Body of pancreas (tissue), 4 donors: ENCODE measurements at regions not wholly inside any gene's neighbourhood (a gene's known extent, or its start where the extent isn't known, plus 50 kb on each side); places are given as distances from the start of the nearest gene placed in this dataset.

Source experiments
- ATAC-seq: fragments of 150-250 bp; one replicate; pipeline ENCODE4 v1.9.1; 2016
- DNase-seq, 4 donors: peaks; one replicate each; pipeline ENCODE4 v3.0.0-alpha.2; 2019
- H3K27ac ChIP-seq, 4 donors: fragments of 200-600 bp; sonication (generic); 1 replicate in 3 of 4; 2 replicates in 1 of 4; pipeline versions ENCODE4 v1.5.1 to v1.6.1; 2016 to 2019; ENCODE audit warnings: mild to moderate bottlenecking in 1 of 4, mixed read lengths in 1 of 4, moderate library complexity in 1 of 4
- H3K27me3 ChIP-seq, 2 donors: fragments of 200-600 bp; sonication (generic); one replicate each; pipeline ENCODE4 v1.6.0; 2016; ENCODE audit warnings: mild to moderate bottlenecking in 1 of 2
- H3K36me3 ChIP-seq, 2 donors: fragments of 200-600 bp; sonication (generic); replicated peaks in 1 of 2; 2 replicates each; pipeline ENCODE4 v1.5.1; 2016; ENCODE audit warnings: low read depth in 2 of 2; ENCODE audit not compliant: insufficient read depth in 1 of 2
- H3K4me1 ChIP-seq: fragments of 200-600 bp; sonication (generic); one replicate; pipeline ENCODE4 v1.6.0; 2016
- H3K4me3 ChIP-seq, 2 donors: fragments of 200-600 bp; sonication (generic); 1 replicate in 1 of 2; 2 replicates in 1 of 2; pipeline ENCODE4 v1.5.1; 2016 to 2019
- H3K9me3 ChIP-seq, 3 donors: fragments of 200-600 bp; sonication (generic); 1 replicate in 2 of 3; 2 replicates in 1 of 3; pipeline ENCODE4 v1.5.1; 2016
- CTCF ChIP-seq, 7 experiments: fragments of 450-650 bp in 4 of 7; fragments of 200-600 bp in 3 of 7; sonication (generic) in 3 of 7; IDR thresholded peaks; one replicate each; pipeline ENCODE4 v1.5.1; 2016 to 2019; ENCODE audit warnings: antibody characterized with exemption in 7 of 7
- POLR2A ChIP-seq, 3 donors: fragments of 450-650 bp; IDR thresholded peaks; one replicate each; pipeline ENCODE4 v1.6.1; 2016; ENCODE audit warnings: antibody characterized with exemption in 3 of 3, mild to moderate bottlenecking in 2 of 3
- WGBS, 2 donors: methylation state at CpG; one replicate each; pipeline ENCODE4 v1.1.5; 2017; 5-methylcytosine and 5-hydroxymethylcytosine counted together
- intact Hi-C: fragments of 100-400 bp; cut with DNase I; formaldehyde crosslinking; loops from one replicate; pipeline ENCODE4 v1.15.1; 2023

- H3K27me3 ChIP-seq, result no peaks in the 10 kb centered on the region
- ATAC-seq (no peak), DNase-seq (no peak)
- no peaks in the 10 kb centered on the region for H3K36me3 ChIP-seq
- no peaks in the 10 kb centered on the region for H3K9me3 ChIP-seq
- H3K27ac ChIP-seq, result no peak overlapping the region
- no peaks in the 10 kb centered on the region for H3K4me1 ChIP-seq
- WGBS, 2 donors, result 44 to 49% methylated on average over 7 of the region's 7 CpGs
- no peak for TF ChIP-seq POLR2A (IDR thresholded peaks at IDR 0.05)
- TF ChIP-seq CTCF (IDR thresholded peaks at IDR 0.05), result no peak
- no peak overlapping the region for H3K4me3 ChIP-seq
- intact Hi-C loops, result no loop called here
Measured at GRCh38 chr5:15260356-15261268, 239.4 kb upstream of the FBXL7 start.

- ATAC-seq, result no peak
- DNase-seq, result no peak
- intact Hi-C loops, result no loop called here
Measured at GRCh38 chr5:15256485-15256884, 243.5 kb upstream of the FBXL7 start.

GRCh38 chr5:15255576-15255975 is 244.4 kb upstream of the FBXL7 start:
- intact Hi-C loops, result no loop called here
- Histone ChIP-seq H3K9me3 (no peaks in the 10 kb centered on the region), H3K27ac (no peak overlapping the region), H3K27me3 (no peaks in the 10 kb centered on the region), H3K4me1 (no peaks in the 10 kb centered on the region), H3K4me3 (no peak overlapping the region), H3K36me3 (no peaks in the 10 kb centered on the region)
- DNase-seq (no peak), ATAC-seq (no peak)
- 19 to 29% methylated on average over 2 of the region's 2 CpGs for WGBS, 2 donors
- TF ChIP-seq POLR2A (IDR thresholded peaks at IDR 0.05), result no peak
- TF ChIP-seq CTCF (IDR thresholded peaks at IDR 0.05), result no peak

More at GRCh38 chr5:15256485-15256884, 243.5 kb upstream of the FBXL7 start:
- no peaks in the 10 kb centered on the region for H3K4me1 ChIP-seq
- H3K4me3 ChIP-seq, result no peak overlapping the region
- no peaks in the 10 kb centered on the region for H3K27me3 ChIP-seq
- TF ChIP-seq POLR2A (IDR thresholded peaks at IDR 0.05) (no peak), CTCF (IDR thresholded peaks at IDR 0.05) (no peak)
- WGBS, 2 donors, result 38 to 48% methylated on average over 4 of the region's 4 CpGs
- no peaks in the 10 kb centered on the region for H3K36me3 ChIP-seq
- no peak overlapping the region for H3K27ac ChIP-seq
- no peaks in the 10 kb centered on the region for H3K9me3 ChIP-seq

GRCh38 chr5:15254607-15255006 is 245.4 kb upstream of the FBXL7 start:
- no peak overlapping the region for H3K27ac ChIP-seq
- intact Hi-C loops, result no loop called here
- no peak for TF ChIP-seq CTCF (IDR thresholded peaks at IDR 0.05)
- no peak for TF ChIP-seq POLR2A (IDR thresholded peaks at IDR 0.05)
- H3K27me3 ChIP-seq, result no peaks in the 10 kb centered on the region
- no peaks in the 10 kb centered on the region for H3K4me1 ChIP-seq
- WGBS, 2 donors, result 46 to 52% methylated on average over 3 of the region's 3 CpGs
- no peaks in the 10 kb centered on the region for H3K9me3 ChIP-seq
- H3K4me3 ChIP-seq, result no peak overlapping the region
- no peaks in the 10 kb centered on the region for H3K36me3 ChIP-seq
- DNase-seq (no peak), ATAC-seq (no peak)

- Histone ChIP-seq H3K4me1 (no peaks in the 10 kb centered on the region), H3K9me3 (no peaks in the 10 kb centered on the region), H3K36me3 (no peaks in the 10 kb centered on the region), H3K4me3 (no peak overlapping the region), H3K27me3 (no peaks in the 10 kb centered on the region), H3K27ac (no peak overlapping the region)
- intact Hi-C loops, result no loop called here
- no peak for DNase-seq
- WGBS, 2 donors, result 54 to 62% methylated on average over 3 of the region's 3 CpGs
- no peak for TF ChIP-seq POLR2A (IDR thresholded peaks at IDR 0.05)
- TF ChIP-seq CTCF (IDR thresholded peaks at IDR 0.05), result no peak
- ATAC-seq, result no peak
Measured at GRCh38 chr5:15252331-15252730, 247.6 kb upstream of the FBXL7 start.
